ENCODE measurements at regions not wholly inside any gene's neighbourhood (a gene's known extent, or its start where the extent isn't known, plus 50 kb on each side); places are given as distances from the start of the nearest gene placed in this dataset.

DNA sequence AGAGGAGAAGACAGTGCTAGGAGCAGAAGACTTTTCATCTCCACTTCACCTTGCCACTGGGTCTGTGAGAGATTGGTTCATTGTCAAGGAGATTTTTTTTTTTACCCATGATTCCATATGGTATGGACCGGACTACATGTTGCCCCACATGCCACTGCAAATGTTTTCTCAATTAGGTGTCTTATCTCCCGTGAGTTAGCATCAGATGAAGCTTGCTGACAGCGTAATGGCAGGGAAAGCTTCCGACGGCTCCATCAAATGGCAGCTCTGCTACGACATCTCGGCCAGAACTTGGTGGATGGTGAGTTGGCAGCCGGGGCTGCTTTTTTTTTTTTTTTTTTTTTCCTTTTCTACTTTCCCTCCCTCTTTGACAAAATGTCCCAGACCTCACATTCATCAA is 217.2 kb upstream of the NFIA start:
- Mint-ChIP-seq H3K4me3 (no peak overlapping the region), H3K4me1 (peaks cover under 1% of the 10 kb centered on the region), H3K27me3 (ENCODE audit: low read depth in 3 of 3) (peaks cover 0 to 2% (median 2%) of the 10 kb centered on the region in 3 donors), H3K36me3 (no peaks in the 10 kb centered on the region), H3K9me3 (no peaks in the 10 kb centered on the region), H3K27ac (peak overlapping the region in 1 of 7 donors; percentile 42)
- no peak overlapping the region for H3K9ac ChIP-seq (ENCODE audit: insufficient read depth, low read length, poor library complexity, severe bottlenecking)
- intact Hi-C loops (cut with micrococcal nuclease): loop anchor here in 1 of 2 donors (10.0 kb wide), 1 partner anchor 590 kb away; no protein-coding TSS in a partner anchor
- H3K9me3 ChIP-seq (replicated peaks in 1 of 2; ENCODE audit: control insufficient read depth in 1 of 2, insufficient read depth in 1 of 2, low read length in 2 of 2): no peaks in the 10 kb centered on the region
- H3K4me3 ChIP-seq (replicated peaks in 1 of 3; ENCODE audit: low read depth in 2 of 3, low read length in 3 of 3): no peak overlapping the region
- H3K79me2 ChIP-seq (ENCODE audit: insufficient read depth, low read length): no peaks in the 10 kb centered on the region
- H3K27me3 ChIP-seq (ENCODE audit: control insufficient read depth in 2 of 2, insufficient read depth in 2 of 2, low read length in 2 of 2): no peaks in the 10 kb centered on the region
- H3K36me3 ChIP-seq (replicated peaks in 1 of 2; ENCODE audit: control insufficient read depth in 1 of 2, insufficient read depth in 2 of 2, low read length in 2 of 2): no peaks in the 10 kb centered on the region
- no peak for DNase-seq
- WGBS (ENCODE audit: insufficient coverage): 100% methylated on average over 2 of the region's 8 CpGs
- TF ChIP-seq, protein P1, sequence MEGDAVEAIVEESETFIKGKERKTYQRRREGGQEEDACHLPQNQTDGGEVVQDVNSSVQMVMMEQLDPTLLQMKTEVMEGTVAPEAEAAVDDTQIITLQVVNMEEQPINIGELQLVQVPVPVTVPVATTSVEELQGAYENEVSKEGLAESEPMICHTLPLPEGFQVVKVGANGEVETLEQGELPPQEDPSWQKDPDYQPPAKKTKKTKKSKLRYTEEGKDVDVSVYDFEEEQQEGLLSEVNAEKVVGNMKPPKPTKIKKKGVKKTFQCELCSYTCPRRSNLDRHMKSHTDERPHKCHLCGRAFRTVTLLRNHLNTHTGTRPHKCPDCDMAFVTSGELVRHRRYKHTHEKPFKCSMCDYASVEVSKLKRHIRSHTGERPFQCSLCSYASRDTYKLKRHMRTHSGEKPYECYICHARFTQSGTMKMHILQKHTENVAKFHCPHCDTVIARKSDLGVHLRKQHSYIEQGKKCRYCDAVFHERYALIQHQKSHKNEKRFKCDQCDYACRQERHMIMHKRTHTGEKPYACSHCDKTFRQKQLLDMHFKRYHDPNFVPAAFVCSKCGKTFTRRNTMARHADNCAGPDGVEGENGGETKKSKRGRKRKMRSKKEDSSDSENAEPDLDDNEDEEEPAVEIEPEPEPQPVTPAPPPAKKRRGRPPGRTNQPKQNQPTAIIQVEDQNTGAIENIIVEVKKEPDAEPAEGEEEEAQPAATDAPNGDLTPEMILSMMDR (IDR thresholded peaks at IDR 0.05): no peak
- H3K27ac ChIP-seq (ENCODE audit: low read depth in 1 of 2, low read length in 2 of 2): no peak overlapping the region
- no peak overlapping the region for H3K4me2 ChIP-seq (replicated peaks; ENCODE audit: extremely low read depth, low read length, poor library complexity, severe bottlenecking)
- no peak overlapping the region for H2AFZ ChIP-seq (ENCODE audit: insufficient read depth, low read depth, low read length, poor library complexity, severe bottlenecking)
- no peaks in the 10 kb centered on the region for H4K20me1 ChIP-seq (ENCODE audit: insufficient read depth, low read length)
- H3K4me1 ChIP-seq (ENCODE audit: control insufficient read depth in 1 of 2, insufficient read depth in 2 of 2, low read length in 2 of 2): peaks cover 21 to 26% of the 10 kb centered on the region in 2 donors

DNA sequence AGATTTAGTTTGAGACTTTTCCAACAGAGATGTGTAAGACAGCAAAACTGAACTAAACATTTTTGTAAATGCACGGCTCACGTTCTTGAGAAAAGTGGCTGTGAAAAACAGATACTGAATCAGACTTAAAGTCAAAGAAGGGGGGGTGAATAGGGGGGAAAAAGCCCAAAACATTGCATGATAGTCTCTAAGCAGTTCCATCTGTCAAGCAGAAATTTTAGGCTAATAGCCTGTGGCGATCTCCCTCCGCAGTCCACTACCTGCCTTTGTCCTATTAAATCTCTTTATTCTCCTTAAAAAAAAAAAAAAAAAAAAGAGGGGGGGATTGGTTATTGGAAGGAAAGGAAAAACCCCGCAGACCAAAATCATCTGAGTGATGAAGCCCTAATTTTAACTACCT is 217.6 kb upstream of the NFIA start:
- no peak for DNase-seq
- no CpG with 5 or more reads among the region's 5 CpGs for WGBS (ENCODE audit: insufficient coverage)
- no peak overlapping the region for H3K4me3 Mint-ChIP-seq
- H3K27ac ChIP-seq (ENCODE audit: low read depth in 1 of 2, low read length in 2 of 2): no peak overlapping the region
- no peak overlapping the region for H3K27ac Mint-ChIP-seq
- no peaks in the 10 kb centered on the region for H3K36me3 ChIP-seq (replicated peaks in 1 of 2; ENCODE audit: control insufficient read depth in 1 of 2, insufficient read depth in 2 of 2, low read length in 2 of 2)
- peaks cover 0 to 2% (median 2%) of the 10 kb centered on the region in 3 donors for H3K27me3 Mint-ChIP-seq (ENCODE audit: low read depth in 3 of 3)
- H3K9me3 ChIP-seq (replicated peaks in 1 of 2; ENCODE audit: control insufficient read depth in 1 of 2, insufficient read depth in 1 of 2, low read length in 2 of 2): no peaks in the 10 kb centered on the region
- intact Hi-C loops (cut with micrococcal nuclease): loop anchor here in 1 of 2 donors (10.0 kb wide), 1 partner anchor 590 kb away; no protein-coding TSS in a partner anchor
- no peaks in the 10 kb centered on the region for H3K9me3 Mint-ChIP-seq
- no peaks in the 10 kb centered on the region for H3K79me2 ChIP-seq (ENCODE audit: insufficient read depth, low read length)
- peaks cover 21 to 26% of the 10 kb centered on the region in 2 donors for H3K4me1 ChIP-seq (ENCODE audit: control insufficient read depth in 1 of 2, insufficient read depth in 2 of 2, low read length in 2 of 2)
- H3K27me3 ChIP-seq (ENCODE audit: control insufficient read depth in 2 of 2, insufficient read depth in 2 of 2, low read length in 2 of 2): no peaks in the 10 kb centered on the region
- no peak overlapping the region for H2AFZ ChIP-seq (ENCODE audit: insufficient read depth, low read depth, low read length, poor library complexity, severe bottlenecking)
- H3K9ac ChIP-seq (ENCODE audit: insufficient read depth, low read length, poor library complexity, severe bottlenecking): no peak overlapping the region
- H3K4me3 ChIP-seq (replicated peaks in 1 of 3; ENCODE audit: low read depth in 2 of 3, low read length in 3 of 3): no peak overlapping the region
- H4K20me1 ChIP-seq (ENCODE audit: insufficient read depth, low read length): no peaks in the 10 kb centered on the region
- no peaks in the 10 kb centered on the region for H3K36me3 Mint-ChIP-seq
- no peaks in the 10 kb centered on the region for H3K4me1 Mint-ChIP-seq
- TF ChIP-seq, protein P1 (IDR thresholded peaks at IDR 0.05): no peak
- no peak overlapping the region for H3K4me2 ChIP-seq (replicated peaks; ENCODE audit: extremely low read depth, low read length, poor library complexity, severe bottlenecking)
